ENCODE measurements at regions not wholly inside any gene's neighbourhood (a gene's known extent, or its start where the extent isn't known, plus 50 kb on each side); places are given as distances from the start of the nearest gene placed in this dataset.

DNA sequence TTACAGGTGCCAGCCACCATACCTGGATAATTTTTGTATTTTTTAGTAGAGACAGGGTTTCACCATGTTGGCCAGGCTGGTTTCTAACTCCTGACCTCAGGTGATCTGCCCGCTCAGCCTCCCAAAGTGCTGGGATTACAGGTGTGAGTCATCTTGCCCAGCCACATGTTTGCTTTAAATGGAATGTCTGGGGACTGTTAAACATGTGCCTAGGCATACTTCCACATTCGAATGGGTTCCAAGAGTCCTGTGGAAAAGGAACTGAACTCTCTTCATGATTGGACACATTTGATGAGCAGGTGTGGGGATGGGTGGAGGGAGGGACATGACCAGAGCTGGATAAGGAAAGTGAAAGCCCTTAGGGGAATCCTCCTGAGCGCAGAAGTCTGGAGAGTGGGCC lies 58.4 kb upstream of the GREB1L start:
- no peaks in the 10 kb centered on the region for H3K27me3 ChIP-seq (ENCODE audit: control insufficient read depth in 1 of 2, insufficient read depth in 2 of 2, low read length in 2 of 2)
- peaks cover 0 to 3% of the 10 kb centered on the region in 2 donors for H3K4me1 ChIP-seq (ENCODE audit: control insufficient read depth in 2 of 2, insufficient read depth in 2 of 2, low read length in 1 of 2)
- no peaks in the 10 kb centered on the region for H3K9me3 ChIP-seq (ENCODE audit: control insufficient read depth in 2 of 2, insufficient read depth in 1 of 2, low read depth in 1 of 2, low read length in 1 of 2)
- no peak overlapping the region for H3K4me3 ChIP-seq (ENCODE audit: low read depth in 1 of 2, low read length in 2 of 2)
- 56 to 65% methylated on average over 3 of the region's 3 CpGs for WGBS, 2 donors
- no peaks in the 10 kb centered on the region for H3K36me3 ChIP-seq (ENCODE audit: control insufficient read depth in 2 of 2, insufficient read depth in 2 of 2, low read length in 1 of 2)
- no peak overlapping the region for H3K27ac ChIP-seq (ENCODE audit: low read depth in 2 of 2, low read length in 1 of 2)

DNA sequence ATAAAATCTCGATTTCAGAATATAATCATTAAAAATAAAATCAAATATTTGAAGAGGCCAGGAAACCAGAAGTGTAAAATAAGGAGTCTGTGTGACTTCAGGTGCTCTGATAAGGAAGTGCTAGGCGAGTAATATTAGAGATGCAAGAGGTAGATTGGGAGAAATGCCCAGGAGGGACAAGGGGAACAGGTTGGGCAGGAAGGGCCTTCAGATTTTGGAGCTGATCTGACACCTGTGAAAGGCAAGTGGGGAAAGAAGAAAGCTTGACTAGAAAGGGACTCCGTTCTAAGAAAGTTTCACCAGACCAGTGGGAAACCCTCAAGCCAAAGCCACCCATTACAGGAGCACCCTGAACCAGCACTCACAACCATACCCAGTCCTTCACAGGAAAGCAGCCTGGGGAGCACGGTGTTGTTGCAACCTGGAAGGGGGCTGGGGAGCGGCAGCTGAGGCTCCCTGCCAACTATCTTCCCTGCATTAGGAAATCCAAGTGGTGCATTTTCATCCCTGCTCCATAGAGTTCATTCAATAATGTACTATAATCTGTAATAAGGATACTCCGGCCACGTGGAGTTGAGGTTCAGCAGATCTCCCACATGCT lies 57.5 kb upstream of the GREB1L start:
- H3K27me3 ChIP-seq (ENCODE audit: control insufficient read depth in 1 of 2, insufficient read depth in 2 of 2, low read length in 2 of 2): no peaks in the 10 kb centered on the region
- H3K36me3 ChIP-seq (ENCODE audit: control insufficient read depth in 2 of 2, insufficient read depth in 2 of 2, low read length in 1 of 2): no peaks in the 10 kb centered on the region
- no peak overlapping the region for H3K4me3 ChIP-seq (ENCODE audit: low read depth in 1 of 2, low read length in 2 of 2)
- no peak overlapping the region for H3K27ac ChIP-seq (ENCODE audit: low read depth in 2 of 2, low read length in 1 of 2)
- 72 to 77% methylated on average over 7 of the region's 7 CpGs for WGBS, 2 donors
- peaks cover 0 to 3% of the 10 kb centered on the region in 2 donors for H3K4me1 ChIP-seq (ENCODE audit: control insufficient read depth in 2 of 2, insufficient read depth in 2 of 2, low read length in 1 of 2)
- H3K9me3 ChIP-seq (ENCODE audit: control insufficient read depth in 2 of 2, insufficient read depth in 1 of 2, low read depth in 1 of 2, low read length in 1 of 2): no peaks in the 10 kb centered on the region

- H3K27ac ChIP-seq (ENCODE audit: low read depth in 2 of 2, low read length in 1 of 2): no peak overlapping the region
- H3K36me3 ChIP-seq (ENCODE audit: control insufficient read depth in 2 of 2, insufficient read depth in 2 of 2, low read length in 1 of 2): no peaks in the 10 kb centered on the region
- peaks cover 0 to 3% of the 10 kb centered on the region in 2 donors for H3K4me1 ChIP-seq (ENCODE audit: control insufficient read depth in 2 of 2, insufficient read depth in 2 of 2, low read length in 1 of 2)
- WGBS, 2 donors: 74 to 81% methylated on average over 4 of the region's 4 CpGs
- H3K27me3 ChIP-seq (ENCODE audit: control insufficient read depth in 1 of 2, insufficient read depth in 2 of 2, low read length in 2 of 2): no peaks in the 10 kb centered on the region
- no peaks in the 10 kb centered on the region for H3K9me3 ChIP-seq (ENCODE audit: control insufficient read depth in 2 of 2, insufficient read depth in 1 of 2, low read depth in 1 of 2, low read length in 1 of 2)
- no peak overlapping the region for H3K4me3 ChIP-seq (ENCODE audit: low read depth in 1 of 2, low read length in 2 of 2)
Observed at GRCh38 chr18:21187886-21188285, 54.1 kb upstream of the GREB1L start.

DNA sequence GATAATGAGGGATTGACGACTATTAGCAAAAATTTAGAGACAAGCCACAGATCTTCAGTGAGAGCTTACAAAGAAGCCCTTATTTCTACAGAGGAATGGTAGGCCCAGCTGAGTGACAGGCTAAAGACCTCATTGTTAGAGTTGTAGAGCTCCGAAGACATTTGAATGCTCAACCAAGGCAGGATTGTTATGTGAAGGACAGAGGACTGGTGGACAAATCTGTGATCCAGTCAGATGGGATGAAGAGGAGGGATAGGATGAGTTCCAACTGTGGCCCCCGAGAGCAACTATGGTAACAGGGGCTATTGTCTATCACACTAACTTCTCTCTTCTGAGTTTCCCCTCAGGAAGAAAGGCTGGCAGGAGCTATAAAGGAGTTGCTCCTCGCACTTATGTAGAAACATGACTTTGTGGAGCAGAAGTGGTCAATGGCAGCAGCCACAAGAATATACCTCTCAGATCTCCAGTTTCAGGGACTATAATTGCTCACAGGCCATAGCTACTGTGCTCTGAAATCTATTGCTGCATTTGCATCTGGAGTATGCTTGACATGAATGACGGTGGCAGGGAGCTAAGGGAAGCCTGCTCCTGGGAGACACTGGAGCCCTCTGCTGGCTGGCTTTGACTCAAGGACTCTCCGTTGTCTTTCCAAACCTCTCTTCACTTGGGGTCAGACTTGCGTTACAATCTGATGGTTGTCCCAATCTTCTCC lies 50.3 kb upstream of the GREB1L start:
- Histone ChIP-seq H3K27me3 (ENCODE audit: control insufficient read depth in 1 of 2, insufficient read depth in 2 of 2, low read length in 2 of 2) (no peaks in the 10 kb centered on the region), H3K27ac (ENCODE audit: low read depth in 2 of 2, low read length in 1 of 2) (no peak overlapping the region), H3K36me3 (ENCODE audit: control insufficient read depth in 2 of 2, insufficient read depth in 2 of 2, low read length in 1 of 2) (no peaks in the 10 kb centered on the region), H3K9me3 (ENCODE audit: control insufficient read depth in 2 of 2, insufficient read depth in 1 of 2, low read depth in 1 of 2, low read length in 1 of 2) (no peaks in the 10 kb centered on the region), H3K4me3 (ENCODE audit: low read depth in 1 of 2, low read length in 2 of 2) (no peak overlapping the region), H3K4me1 (ENCODE audit: control insufficient read depth in 2 of 2, insufficient read depth in 2 of 2, low read length in 1 of 2) (no peaks in the 10 kb centered on the region)
- WGBS, 2 donors: 52 to 55% methylated on average over 7 of the region's 7 CpGs
